Liver (tissue), 3 donors: ENCODE measurements at regions not wholly inside any gene's neighbourhood (a gene's known extent, or its start where the extent isn't known, plus 50 kb on each side); places are given as distances from the start of the nearest gene placed in this dataset.
"Not testable (repeated sequence)": the region's sequence is repeated elsewhere in the genome, so short reads cannot be mapped to it uniquely, and the experiment has no call there.

Experiments
- EGR1 ChIP-seq, 2 donors: IDR thresholded peaks; 2 replicates each; pipeline ENCODE4 v1.6.1; 2016 to 2018; ENCODE audit warnings: antibody characterized with exemption in 2 of 2, low read depth in 2 of 2
- GABPA ChIP-seq, 2 donors: IDR thresholded peaks in 1 of 2; conservative IDR thresholded peaks in 1 of 2; 2 replicates each; pipeline ENCODE4 v1.6.1; 2016; ENCODE audit warnings: antibody characterized with exemption in 2 of 2, mild to moderate bottlenecking in 1 of 2, moderate library complexity in 1 of 2
- RAD21 ChIP-seq, 2 donors: IDR thresholded peaks; 2 replicates each; pipeline ENCODE4 v1.6.1; 2016; ENCODE audit warnings: antibody characterized with exemption in 2 of 2, mild to moderate bottlenecking in 2 of 2
- TAF1 ChIP-seq: conservative IDR thresholded peaks from 2 replicates; pipeline ENCODE4 v1.6.1; 2016; ENCODE audit warnings: antibody characterized with exemption, mild to moderate bottlenecking
- TF ChIP-seq, protein P1 (sequence below): fragments of 150-350 bp; IDR thresholded peaks from 2 replicates; pipeline ENCODE4 v1.5.1; 2017; ENCODE audit warnings: improper control_type of control experiment, low read depth, low read length; ENCODE audit not compliant: missing input control
- TF ChIP-seq, protein P2 (sequence below): IDR thresholded peaks from 2 replicates; pipeline ENCODE4 v1.6.1; 2016; ENCODE audit warnings: antibody characterized with exemption
- TF ChIP-seq, protein P3 (sequence below): IDR thresholded peaks from 2 replicates; pipeline ENCODE4 v1.6.1; 2016; ENCODE audit warnings: antibody characterized with exemption, mild to moderate bottlenecking
- donor health status: healthy.
- donor health status: healthy.

DNA sequence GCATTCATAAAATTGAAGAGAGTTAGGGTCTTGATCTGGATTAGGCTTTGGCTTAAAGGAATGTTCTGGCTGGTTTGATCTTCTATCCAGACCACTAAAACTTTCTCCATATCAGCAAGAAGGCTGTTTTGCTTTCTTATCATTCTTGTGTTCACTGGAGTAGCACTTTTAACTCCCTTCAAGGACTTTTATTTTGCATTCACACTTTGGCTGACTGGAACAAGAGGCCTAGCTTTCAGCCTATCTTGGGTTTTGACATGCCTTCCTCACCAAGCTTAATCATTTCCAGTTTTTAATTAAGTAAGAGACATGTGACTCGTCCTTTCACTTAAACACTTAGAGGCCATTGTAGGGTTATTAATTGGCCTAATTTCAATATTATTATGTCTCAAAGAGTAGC is 190.3 kb downstream of the RAB11FIP2 start:
- TF ChIP-seq, protein P1, sequence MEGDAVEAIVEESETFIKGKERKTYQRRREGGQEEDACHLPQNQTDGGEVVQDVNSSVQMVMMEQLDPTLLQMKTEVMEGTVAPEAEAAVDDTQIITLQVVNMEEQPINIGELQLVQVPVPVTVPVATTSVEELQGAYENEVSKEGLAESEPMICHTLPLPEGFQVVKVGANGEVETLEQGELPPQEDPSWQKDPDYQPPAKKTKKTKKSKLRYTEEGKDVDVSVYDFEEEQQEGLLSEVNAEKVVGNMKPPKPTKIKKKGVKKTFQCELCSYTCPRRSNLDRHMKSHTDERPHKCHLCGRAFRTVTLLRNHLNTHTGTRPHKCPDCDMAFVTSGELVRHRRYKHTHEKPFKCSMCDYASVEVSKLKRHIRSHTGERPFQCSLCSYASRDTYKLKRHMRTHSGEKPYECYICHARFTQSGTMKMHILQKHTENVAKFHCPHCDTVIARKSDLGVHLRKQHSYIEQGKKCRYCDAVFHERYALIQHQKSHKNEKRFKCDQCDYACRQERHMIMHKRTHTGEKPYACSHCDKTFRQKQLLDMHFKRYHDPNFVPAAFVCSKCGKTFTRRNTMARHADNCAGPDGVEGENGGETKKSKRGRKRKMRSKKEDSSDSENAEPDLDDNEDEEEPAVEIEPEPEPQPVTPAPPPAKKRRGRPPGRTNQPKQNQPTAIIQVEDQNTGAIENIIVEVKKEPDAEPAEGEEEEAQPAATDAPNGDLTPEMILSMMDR, result not testable (repeated sequence)
- not testable (repeated sequence) for TF ChIP-seq EGR1 (IDR thresholded peaks at IDR 0.05; ENCODE audit: low read depth in 2 of 2); RAD21 (IDR thresholded peaks at IDR 0.05); GABPA (IDR thresholded peaks at IDR 0.05 in 1 of 2, conservative IDR thresholded peaks at IDR 0.05 in 1 of 2); TAF1
- TF ChIP-seq, protein P2, sequence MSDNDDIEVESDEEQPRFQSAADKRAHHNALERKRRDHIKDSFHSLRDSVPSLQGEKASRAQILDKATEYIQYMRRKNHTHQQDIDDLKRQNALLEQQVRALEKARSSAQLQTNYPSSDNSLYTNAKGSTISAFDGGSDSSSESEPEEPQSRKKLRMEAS, result not testable (repeated sequence)
- TF ChIP-seq, protein P3, sequence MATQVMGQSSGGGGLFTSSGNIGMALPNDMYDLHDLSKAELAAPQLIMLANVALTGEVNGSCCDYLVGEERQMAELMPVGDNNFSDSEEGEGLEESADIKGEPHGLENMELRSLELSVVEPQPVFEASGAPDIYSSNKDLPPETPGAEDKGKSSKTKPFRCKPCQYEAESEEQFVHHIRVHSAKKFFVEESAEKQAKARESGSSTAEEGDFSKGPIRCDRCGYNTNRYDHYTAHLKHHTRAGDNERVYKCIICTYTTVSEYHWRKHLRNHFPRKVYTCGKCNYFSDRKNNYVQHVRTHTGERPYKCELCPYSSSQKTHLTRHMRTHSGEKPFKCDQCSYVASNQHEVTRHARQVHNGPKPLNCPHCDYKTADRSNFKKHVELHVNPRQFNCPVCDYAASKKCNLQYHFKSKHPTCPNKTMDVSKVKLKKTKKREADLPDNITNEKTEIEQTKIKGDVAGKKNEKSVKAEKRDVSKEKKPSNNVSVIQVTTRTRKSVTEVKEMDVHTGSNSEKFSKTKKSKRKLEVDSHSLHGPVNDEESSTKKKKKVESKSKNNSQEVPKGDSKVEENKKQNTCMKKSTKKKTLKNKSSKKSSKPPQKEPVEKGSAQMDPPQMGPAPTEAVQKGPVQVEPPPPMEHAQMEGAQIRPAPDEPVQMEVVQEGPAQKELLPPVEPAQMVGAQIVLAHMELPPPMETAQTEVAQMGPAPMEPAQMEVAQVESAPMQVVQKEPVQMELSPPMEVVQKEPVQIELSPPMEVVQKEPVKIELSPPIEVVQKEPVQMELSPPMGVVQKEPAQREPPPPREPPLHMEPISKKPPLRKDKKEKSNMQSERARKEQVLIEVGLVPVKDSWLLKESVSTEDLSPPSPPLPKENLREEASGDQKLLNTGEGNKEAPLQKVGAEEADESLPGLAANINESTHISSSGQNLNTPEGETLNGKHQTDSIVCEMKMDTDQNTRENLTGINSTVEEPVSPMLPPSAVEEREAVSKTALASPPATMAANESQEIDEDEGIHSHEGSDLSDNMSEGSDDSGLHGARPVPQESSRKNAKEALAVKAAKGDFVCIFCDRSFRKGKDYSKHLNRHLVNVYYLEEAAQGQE, result not testable (repeated sequence)
